K562 (cell line): ENCODE measurements at regions not wholly inside any gene's neighbourhood (a gene's known extent, or its start where the extent isn't known, plus 50 kb on each side); places are given as distances from the start of the nearest gene placed in this dataset.

Experiments
- CTCF ChIP-seq, 3 experiments: IDR thresholded peaks in 2 of 3; conservative IDR thresholded peaks in 1 of 3; 2 replicates each; pipeline ENCODE4 v1.5.1; 2011 to 2012; ENCODE audit warnings: low read length in 3 of 3, mild to moderate bottlenecking in 3 of 3, control low read depth in 2 of 3, improper control_type of control experiment in 1 of 3, inconsistent platforms in 1 of 3, low read depth in 1 of 3, mixed read lengths in 1 of 3, moderate library complexity in 1 of 3; ENCODE audit not compliant: insufficient read depth in 2 of 3
- EGR1 ChIP-seq: fragments of 450-650 bp; conservative IDR thresholded peaks from 2 replicates; pipeline ENCODE4 v1.6.1; 2017; ENCODE audit warnings: mild to moderate bottlenecking
- ELF2 ChIP-seq: fragments of 250-450 bp; sonication (Bioruptor Pico); IDR thresholded peaks from 2 replicates; pipeline ENCODE4 v1.5.0; 2021; ENCODE audit warnings: mild to moderate bottlenecking
- KAT8 ChIP-seq: fragments of 450-650 bp; IDR thresholded peaks from 2 replicates; pipeline ENCODE4 v1.6.1; 2016; ENCODE audit warnings: low read depth, mild to moderate bottlenecking
- RAD21 ChIP-seq, 2 experiments: fragments of 250-450 bp in 1 of 2; fragments of 450-650 bp in 1 of 2; sonication (Bioruptor Pico) in 1 of 2; formaldehyde crosslinking in 1 of 2; IDR thresholded peaks in 1 of 2; conservative IDR thresholded peaks in 1 of 2; 2 replicates each; pipeline versions ENCODE4 v1.4.0 to v1.8.0; 2020 to 2022; ENCODE audit warnings: mild to moderate bottlenecking in 2 of 2, moderate library complexity in 1 of 2
- RBFOX2 ChIP-seq: fragments of 200-400 bp; formaldehyde crosslinking; IDR thresholded peaks from 2 replicates; pipeline ENCODE4 v1.6.1; 2017; ENCODE audit warnings: low read depth, mild to moderate bottlenecking, low read length, moderate library complexity
- SAFB2 ChIP-seq: fragments of 200-400 bp; formaldehyde crosslinking; IDR thresholded peaks from 2 replicates; pipeline ENCODE4 v1.6.1; 2018; ENCODE audit warnings: borderline replicate concordance, low read length, low read depth, moderate library complexity; ENCODE audit not compliant: severe bottlenecking
- SRF ChIP-seq, 2 experiments: fragments of 250-450, 450-650 bp in 1 of 2; sonication (Bioruptor Pico) in 1 of 2; sonication (generic) in 1 of 2; formaldehyde crosslinking; IDR thresholded peaks; 2 replicates each; pipeline versions ENCODE4 v1.5.0 to v1.5.1; 2020 to 2022; ENCODE audit warnings: mild to moderate bottlenecking in 1 of 2, missing genetic modification reagents in 1 of 2
- TEAD1 ChIP-seq, 2 experiments: fragments of 450-650 bp in 1 of 2; sonication (generic) in 1 of 2; formaldehyde crosslinking; IDR thresholded peaks; 2 replicates each; pipeline versions ENCODE4 v1.4.0 to v1.8.0; 2020 to 2022; ENCODE audit warnings: mild to moderate bottlenecking in 2 of 2, missing genetic modification reagents in 1 of 2
- ZNF77 ChIP-seq: fragments of 250-450 bp; sonication (Bioruptor Pico); IDR thresholded peaks from 2 replicates; pipeline ENCODE4 v1.5.0; 2020
- TF ChIP-seq, protein P1 (sequence below): sonication (generic); formaldehyde crosslinking; IDR thresholded peaks from 2 replicates; pipeline ENCODE4 v1.8.1; 2022; ENCODE audit warnings: missing genetic modification reagents

DNA sequence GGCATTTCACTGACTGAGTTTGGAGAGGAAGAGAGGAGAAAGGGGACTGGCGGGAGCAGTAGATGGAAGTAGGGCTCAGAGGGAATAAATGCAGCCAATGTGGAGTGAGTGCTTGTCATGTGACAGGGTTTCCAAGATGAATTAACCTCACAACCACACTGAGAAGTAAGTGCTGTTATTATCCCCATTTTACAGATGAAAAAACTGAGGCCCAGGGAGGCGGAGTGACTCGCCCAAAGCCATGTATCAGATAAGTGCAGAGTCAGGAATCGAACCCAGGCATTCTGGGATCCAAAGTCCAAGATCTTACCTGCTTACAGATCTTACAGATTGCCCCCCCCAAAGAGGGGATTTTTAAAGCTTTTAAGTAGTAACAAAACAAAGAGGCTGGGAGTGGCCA is 207.2 kb downstream of the SHQ1 start:
- TF ChIP-seq, protein P1, sequence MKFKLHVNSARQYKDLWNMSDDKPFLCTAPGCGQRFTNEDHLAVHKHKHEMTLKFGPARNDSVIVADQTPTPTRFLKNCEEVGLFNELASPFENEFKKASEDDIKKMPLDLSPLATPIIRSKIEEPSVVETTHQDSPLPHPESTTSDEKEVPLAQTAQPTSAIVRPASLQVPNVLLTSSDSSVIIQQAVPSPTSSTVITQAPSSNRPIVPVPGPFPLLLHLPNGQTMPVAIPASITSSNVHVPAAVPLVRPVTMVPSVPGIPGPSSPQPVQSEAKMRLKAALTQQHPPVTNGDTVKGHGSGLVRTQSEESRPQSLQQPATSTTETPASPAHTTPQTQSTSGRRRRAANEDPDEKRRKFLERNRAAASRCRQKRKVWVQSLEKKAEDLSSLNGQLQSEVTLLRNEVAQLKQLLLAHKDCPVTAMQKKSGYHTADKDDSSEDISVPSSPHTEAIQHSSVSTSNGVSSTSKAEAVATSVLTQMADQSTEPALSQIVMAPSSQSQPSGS: no peak
- no peak for TF ChIP-seq CTCF (IDR thresholded peaks at IDR 0.05 in 2 of 3, conservative IDR thresholded peaks at IDR 0.05 in 1 of 3; ENCODE audit: insufficient read depth in 2 of 3, low read depth in 1 of 3, low read length in 3 of 3)
- no peak for TF ChIP-seq KAT8
- no peak for TF ChIP-seq SRF (CRISPR knock-in tag; IDR thresholded peaks at IDR 0.05)
- no peak for TF ChIP-seq RAD21 (CRISPR knock-in tag; conservative IDR thresholded peaks at IDR 0.05 in 1 of 2, IDR thresholded peaks at IDR 0.05 in 1 of 2)
- TF ChIP-seq SAFB2: no peak
- no peak for TF ChIP-seq EGR1
- TF ChIP-seq ZNF77: no peak
- TF ChIP-seq TEAD1 (CRISPR knock-in tag; IDR thresholded peaks at IDR 0.05): no peak
- no peak for TF ChIP-seq RBFOX2
- TF ChIP-seq ELF2 (CRISPR knock-in tag): no peak
